ENCODE measurements at regions not wholly inside any gene's neighbourhood (a gene's known extent, or its start where the extent isn't known, plus 50 kb on each side); places are given as distances from the start of the nearest gene placed in this dataset.

GRCh38 chr18:8519102-8519501 is 90.1 kb upstream of the RAB12 start (continued):
- no peak for TF ChIP-seq PAXIP1 (CRISPR knock-in tag; conservative IDR thresholded peaks at IDR 0.05)
- TF ChIP-seq ZNF7 (CRISPR knock-in tag; IDR thresholded peaks at IDR 0.05), result no peak
- no peak for TF ChIP-seq NR2F6 (IDR thresholded peaks at IDR 0.05)
- no peak for TF ChIP-seq NR2F6 (CRISPR knock-in tag; IDR thresholded peaks at IDR 0.05)
- no peak for TF ChIP-seq SMAD9 (CRISPR knock-in tag; IDR thresholded peaks at IDR 0.05)
- TF ChIP-seq ZNF816 (CRISPR knock-in tag; IDR thresholded peaks at IDR 0.05; ENCODE audit: borderline replicate concordance), result no peak
- TF ChIP-seq ZGPAT (CRISPR knock-in tag; IDR thresholded peaks at IDR 0.05), result no peak
- TF ChIP-seq ZNF747 (CRISPR knock-in tag; IDR thresholded peaks at IDR 0.05; ENCODE audit: borderline replicate concordance), result no peak
- no peak for TF ChIP-seq ZMYM4 (CRISPR knock-in tag; IDR thresholded peaks at IDR 0.05)

- Histone ChIP-seq H3K79me2 (ENCODE audit: insufficient read depth, low read length) (no peaks in the 10 kb centered on the region), H3K27ac (ENCODE audit: extremely low read length, insufficient read depth, low read length) (no peak overlapping the region), H3K4me1 (ENCODE audit: insufficient read depth, low read length) (no peaks in the 10 kb centered on the region), H3K4me2 (ENCODE audit: low read depth, low read length) (no peak overlapping the region), H3K9me3 (ENCODE audit: low read length) (peaks cover 4% of the 10 kb centered on the region; the same call in 1 of the 2 replicates), H3K9ac (ENCODE audit: insufficient read depth, low read depth, low read length) (no peak overlapping the region), H3K4me3 (replicated peaks in 1 of 3; ENCODE audit: insufficient read depth in 1 of 3, low read depth in 2 of 3, low read length in 3 of 3) (no peak overlapping the region), H3K27me3 (ENCODE audit: control insufficient read depth in 1 of 2, insufficient read depth in 2 of 2, low read length in 2 of 2) (peaks cover 0 to 36% of the 10 kb centered on the region in 2 experiments; a peak in 3 of 5 replicates), H2AFZ (ENCODE audit: low read length) (no peak overlapping the region), H4K20me1 (ENCODE audit: insufficient read depth, low read length) (no peaks in the 10 kb centered on the region), H3K36me3 (replicated peaks in 1 of 2; ENCODE audit: control insufficient read depth in 1 of 2, insufficient read depth in 2 of 2, low read length in 2 of 2) (no peaks in the 10 kb centered on the region)
- in situ Hi-C loops (cut with HindIII; ENCODE audit: extremely low pct_ligation_motif_present, low pct_unique_long_range_greater_than_20kb), result no loop called here
- WGBS (ENCODE audit: low lambda C conversion rate), result 0% methylated on average over 1 of the region's 1 CpG
- CTCF ChIA-PET (ENCODE audit: low intra/inter-chr PET ratio, low total read pairs), result no interaction called here
- FAIRE-seq (no peak), DNase-seq (ENCODE audit: low spot score) (no peak), ATAC-seq (no peak)
- no TSS peak for BruUV-seq (replicated peaks)
- POLR2A ChIA-PET, result no interaction called here
- intact Hi-C loops (cut with micrococcal nuclease; ENCODE audit: unreplicated experiment), result no loop called here
- TF ChIP-seq ZNF232 (CRISPR knock-in tag; IDR thresholded peaks at IDR 0.05; ENCODE audit: borderline replicate concordance), result no peak
- no peak for TF ChIP-seq MIXL1 (CRISPR knock-in tag; IDR thresholded peaks at IDR 0.05)
- TF ChIP-seq THRA (CRISPR knock-in tag; IDR thresholded peaks at IDR 0.05; ENCODE audit: borderline replicate concordance), result no peak
- TF ChIP-seq ZNF441 (CRISPR knock-in tag; IDR thresholded peaks at IDR 0.05; ENCODE audit: borderline replicate concordance), result no peak
- TF ChIP-seq ZNF512B (CRISPR knock-in tag; IDR thresholded peaks at IDR 0.05; ENCODE audit: borderline replicate concordance), result no peak
Observed at GRCh38 chr18:8520266-8520665, 89.0 kb upstream of the RAB12 start.

Measured in HepG2 (cell line).